ENCODE measurements at regions not wholly inside any gene's neighbourhood (a gene's known extent, or its start where the extent isn't known, plus 50 kb on each side); places are given as distances from the start of the nearest gene placed in this dataset.
"Not testable (repeated sequence)": the region's sequence is repeated elsewhere in the genome, so short reads cannot be mapped to it uniquely, and the experiment has no call there.

DNA sequence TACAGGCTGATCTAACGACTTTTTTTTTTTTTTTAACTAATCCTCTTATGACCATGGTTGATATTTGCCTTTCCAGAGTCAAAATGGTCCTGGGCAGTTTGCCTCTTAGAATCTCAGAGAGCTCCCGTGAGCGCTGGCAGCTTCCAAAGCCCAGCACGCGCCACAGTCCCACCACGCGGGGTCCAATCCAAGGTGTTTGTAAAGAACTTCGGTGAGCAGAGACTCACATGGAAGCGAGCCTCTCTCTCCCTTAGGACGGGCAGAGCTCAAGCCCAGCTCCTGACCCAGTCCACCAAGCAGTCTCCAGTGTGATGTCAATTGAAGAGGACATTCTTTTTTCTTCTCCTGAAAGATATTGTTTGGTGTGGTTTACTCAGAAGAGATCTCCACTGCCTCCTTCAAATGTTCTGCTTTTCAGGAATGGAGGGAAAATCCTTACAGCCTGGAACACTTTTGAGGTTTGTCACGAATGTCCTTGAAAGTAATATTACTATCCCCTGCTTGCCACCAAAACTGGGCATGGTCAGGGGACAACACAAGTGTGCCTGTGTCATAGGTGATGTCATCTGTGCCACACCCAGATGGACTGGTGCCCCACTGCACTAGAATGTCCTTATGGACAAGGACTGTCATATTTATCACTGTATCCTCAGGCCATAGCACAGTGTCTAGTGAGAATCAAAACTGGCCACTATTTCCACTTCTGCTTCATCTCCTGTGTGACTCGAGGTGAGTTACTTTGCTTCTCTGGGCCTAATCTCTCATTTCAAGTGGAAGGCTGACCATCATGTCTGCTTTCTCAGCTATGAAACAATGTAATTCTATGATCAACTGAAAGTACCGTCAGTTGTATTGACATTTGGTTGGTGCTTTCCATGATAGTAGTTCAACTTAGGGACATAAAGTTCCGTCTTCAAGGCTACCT is 97.4 kb upstream of the EDEM3 start:
- no peak for DNase-seq

DNA sequence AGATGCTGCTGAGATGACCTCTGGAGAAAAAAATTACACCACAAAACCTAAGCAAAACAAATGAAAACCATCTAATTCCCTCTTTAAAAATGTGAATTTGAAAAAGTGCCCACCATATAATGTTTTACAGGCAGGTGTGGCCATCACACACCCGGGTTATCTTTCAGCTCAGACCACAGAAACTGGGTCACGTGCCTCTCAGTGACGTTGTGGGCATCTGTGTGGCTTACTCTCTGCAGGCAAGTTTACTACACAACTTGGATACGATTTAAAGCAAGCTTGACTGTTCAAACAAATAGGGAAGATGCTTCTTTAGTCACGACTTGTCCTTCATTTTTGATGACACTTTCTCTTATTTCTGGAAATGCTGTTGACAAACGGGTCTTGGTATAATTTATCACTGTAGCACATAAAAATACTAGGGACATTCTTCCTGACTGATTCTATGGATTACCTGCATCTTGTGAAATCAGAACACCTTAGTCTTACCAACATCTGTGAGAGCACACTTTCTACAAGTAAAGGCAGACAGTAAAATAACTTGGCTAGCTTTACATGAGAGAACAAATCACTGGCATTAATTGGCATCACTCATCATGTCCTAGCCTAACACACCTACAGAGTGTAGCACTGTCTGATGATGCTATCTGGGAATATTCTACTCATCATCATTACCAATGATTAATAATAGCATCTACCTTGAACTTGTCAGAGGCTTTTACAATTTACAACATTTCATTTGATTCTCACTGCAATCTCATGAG is 89.3 kb upstream of the EDEM3 start:
- no peak for DNase-seq

DNA sequence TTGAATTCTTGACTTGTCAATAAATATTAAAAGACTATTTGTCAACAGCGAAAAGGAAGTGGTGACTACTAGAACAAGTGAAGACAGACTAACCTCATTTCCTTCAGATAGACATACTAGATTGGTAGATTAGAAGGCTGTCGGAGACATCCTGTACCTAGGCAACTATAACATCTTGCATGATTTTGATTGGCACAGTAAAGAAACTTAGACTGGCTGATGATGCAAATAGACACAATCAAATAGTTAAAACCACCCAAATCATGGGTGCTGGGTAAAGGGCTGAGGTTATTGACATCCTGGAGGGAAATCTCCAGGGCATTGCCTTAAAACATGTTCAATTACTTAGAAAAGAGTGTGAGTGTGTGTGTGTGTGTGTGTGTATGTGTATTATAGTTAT is 85.9 kb upstream of the EDEM3 start:
- peak in 1 of 2 donors; percentile 26 for DNase-seq

DNA sequence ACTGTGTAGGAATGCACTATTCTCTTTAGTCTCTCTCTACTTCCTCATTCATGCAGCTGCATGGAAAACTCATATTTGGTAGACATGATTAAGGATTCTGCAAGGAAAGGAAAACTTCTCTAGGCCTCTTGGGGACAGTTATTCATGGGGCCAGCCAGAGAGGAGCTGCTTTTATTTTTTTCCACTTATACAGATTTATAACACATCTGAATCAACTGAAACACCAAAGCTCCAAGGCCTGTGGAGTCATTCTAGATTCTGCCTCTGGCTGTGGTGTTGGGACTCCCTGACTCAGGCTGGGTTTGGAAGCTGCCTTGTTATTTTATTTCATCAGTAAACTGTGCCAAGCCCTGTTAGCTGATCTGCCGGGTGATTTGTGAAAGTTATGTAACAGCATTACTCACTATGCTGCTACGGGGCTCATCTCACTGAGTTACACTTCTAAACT is 83.9 kb upstream of the EDEM3 start:
- DNase-seq, result peak; percentile 15 to 32

DNA sequence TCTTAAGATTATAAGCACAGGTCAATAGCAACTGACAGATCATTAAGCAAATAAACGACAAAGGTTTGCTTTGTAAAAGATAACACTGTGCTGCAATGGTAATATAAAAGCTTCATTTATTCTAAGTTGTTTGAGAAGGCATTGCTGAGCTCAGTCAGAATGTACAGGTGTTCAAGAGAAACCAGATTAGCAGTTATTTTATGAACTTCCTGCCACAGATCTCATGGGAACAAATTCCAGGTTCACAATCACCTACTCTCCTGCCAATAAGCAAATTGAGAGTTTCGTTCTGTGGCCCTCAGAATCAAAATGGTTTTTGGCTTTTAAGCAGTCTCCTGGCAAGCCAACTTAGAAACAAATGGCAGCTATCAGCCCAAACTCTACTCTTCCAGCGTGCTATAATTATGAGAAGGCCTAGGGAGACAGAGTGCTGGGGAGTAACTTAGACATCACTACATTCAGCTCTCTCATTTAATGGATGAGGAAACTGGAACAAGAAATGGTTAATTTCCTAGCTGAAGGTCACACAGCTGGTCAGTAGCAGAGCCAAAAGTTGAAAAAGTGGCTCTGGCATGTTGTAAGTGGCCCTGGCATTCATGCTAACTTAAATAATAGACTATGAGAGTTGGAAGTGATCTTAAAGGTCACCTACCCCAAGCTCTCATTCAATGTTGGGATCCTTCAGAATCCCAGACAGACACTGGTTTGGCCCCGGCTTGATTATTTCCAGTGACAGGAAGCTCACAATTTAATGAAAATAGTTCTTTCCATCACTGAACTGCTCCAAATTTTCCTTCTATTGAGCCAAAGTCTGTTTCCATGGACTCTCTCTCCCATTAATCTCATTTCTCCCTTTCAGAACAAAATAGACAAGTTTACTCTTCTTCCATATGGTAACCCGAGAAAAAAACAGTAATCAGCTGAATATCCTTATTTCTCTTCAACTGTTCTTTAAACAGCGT is 82.6 kb upstream of the EDEM3 start:
- DNase-seq, result no peak

DNA sequence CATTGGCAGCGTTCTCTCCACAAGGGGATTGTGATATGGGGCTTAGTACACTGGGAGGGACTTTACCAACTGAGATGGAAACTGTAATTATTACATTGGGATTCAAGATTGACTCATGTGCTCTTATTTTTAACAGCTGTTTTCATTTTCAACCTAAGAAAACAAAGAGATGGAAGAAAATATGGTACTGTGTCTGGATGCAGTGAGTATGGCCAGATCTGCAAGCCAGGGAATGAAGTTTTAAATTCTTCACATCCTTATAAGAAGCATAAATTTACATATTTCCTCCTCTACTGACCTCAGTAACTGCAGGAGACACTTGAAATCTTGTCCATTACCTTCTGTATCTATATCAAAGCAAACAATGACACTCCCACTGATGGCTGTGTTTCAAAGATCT is 81.5 kb upstream of the EDEM3 start:
- no peak for DNase-seq

DNA sequence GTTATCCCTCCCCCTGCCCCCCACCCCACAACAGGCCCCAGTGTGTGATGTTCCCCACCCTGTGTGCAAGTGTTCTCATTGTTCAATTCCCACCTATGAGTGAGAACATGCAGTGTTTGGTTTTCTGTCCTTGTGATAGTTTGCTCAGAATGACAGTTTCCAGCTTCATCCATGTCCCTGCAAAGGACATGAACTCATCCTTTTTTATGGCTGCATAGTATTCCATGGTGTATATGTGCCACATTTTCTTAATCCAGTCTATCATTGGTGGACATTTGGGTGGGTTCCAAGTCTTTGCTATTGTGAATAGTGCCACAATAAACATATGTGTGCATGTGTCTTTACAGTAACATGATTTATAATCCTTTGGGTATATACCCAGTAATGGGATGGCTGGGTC is 79.3 kb upstream of the EDEM3 start:
- not testable (repeated sequence) for DNase-seq

DNA sequence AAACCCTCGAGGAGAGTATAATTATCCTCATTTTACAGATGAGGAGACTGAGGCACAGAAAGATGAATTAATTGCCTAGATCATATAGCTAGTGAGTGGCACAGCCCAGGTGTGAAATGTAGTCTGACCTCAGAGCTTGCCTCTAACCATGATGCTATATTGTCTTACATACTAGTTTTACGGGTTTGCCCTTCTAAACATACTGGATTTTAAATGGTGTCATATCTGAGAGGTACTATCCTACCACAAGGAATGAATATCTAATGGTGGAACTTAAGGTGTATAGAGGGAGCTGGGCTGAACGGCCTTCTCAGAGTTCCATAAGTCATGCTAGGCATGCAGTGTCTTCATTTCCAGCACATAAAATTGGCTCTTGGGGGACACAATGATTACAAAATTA is 77.9 kb upstream of the EDEM3 start:
- no peak for DNase-seq

DNA sequence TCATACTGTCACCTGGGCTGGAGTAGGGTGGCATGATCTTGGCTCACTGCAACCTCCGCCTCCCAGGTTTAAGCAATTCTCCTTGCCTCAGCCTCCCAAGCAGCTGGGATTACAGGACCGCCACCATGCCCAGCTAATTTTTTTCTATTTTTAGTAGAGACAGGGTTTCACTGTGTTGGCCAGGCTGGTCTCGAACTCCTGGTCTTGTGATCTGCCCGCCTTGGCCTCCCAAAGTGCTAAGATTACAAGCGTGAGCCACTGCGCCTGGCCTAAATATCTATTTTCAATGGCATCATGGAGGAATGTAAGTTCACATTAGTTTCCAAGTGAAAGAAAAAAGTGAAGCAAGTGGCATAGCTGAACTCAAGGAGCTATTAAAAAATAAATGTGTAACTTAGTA is 74.8 kb upstream of the EDEM3 start:
- DNase-seq, result not testable (repeated sequence)

DNA sequence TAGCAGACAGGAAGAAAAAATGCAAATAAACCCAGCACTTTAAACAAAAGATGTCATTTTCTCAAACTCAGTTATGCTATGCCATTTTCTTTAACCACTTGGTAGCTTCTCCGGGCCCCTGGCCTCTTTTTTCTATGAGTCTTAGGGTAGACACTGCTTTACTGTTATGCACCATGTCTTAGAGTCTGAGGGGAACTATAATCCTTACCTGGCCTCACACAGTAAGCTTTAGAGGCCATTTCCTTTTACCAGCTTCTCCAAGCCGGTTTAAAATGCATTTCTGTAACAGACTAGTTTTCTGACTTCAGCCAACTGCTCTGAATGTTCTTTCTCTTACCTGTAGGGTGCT is 73.7 kb upstream of the EDEM3 start:
- DNase-seq, result no peak

DNA sequence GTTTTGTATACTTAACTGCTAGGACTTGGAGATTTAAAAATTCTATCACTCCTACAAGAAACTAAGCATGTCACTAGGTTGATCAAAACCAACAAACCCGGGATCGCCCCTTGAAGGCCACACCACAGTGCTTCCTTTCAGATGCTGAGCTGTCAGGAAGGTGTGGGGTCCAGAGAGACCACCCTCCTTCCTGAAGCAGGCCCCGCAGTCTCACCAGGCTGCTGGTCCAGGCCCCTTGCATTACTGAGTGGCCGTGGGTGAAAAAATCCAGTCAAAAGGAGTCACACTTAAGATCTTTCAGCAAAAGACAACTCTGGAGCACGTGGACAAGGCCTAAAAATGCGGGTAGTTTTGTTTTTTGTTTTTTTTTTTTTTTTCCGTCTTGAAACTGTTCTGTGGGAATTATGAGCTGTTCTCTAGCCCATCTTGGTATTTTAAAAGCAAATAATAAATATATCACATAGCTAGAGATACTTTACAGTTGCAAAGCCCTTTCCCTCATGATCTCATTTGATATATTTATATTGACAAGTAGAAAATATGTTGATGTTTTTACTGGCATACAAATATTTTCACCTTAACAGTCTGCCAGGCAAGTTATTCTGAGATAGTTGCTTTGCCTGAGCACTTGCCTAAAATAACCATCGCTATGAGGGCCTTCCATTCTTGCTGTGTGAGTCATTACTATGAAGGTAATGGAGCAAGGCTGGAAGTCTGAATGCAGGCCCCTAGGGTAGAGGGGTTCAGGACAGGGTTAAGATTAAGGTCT is 73.1 kb upstream of the EDEM3 start:
- no peak for DNase-seq

DNA sequence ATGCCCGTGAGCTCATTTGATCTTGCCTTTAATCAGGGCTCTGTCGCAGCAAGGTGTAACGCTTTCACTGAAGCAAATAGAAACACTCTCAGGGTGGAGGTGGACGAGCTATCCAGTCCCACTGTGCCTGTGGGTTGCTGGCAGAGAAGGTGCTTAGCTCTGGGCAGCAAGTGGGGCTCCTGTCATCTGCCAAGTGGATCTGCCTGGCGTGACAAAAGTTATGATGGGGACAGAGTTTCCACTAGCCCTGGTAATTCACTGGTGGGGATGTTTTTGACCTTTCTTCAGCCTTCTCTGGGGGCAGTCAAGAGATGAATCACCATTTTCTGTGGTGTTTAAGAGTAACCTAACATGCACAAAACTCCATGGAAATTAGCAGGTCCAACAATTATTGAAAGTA is 71.3 kb upstream of the EDEM3 start:
- DNase-seq, result no peak

DNA sequence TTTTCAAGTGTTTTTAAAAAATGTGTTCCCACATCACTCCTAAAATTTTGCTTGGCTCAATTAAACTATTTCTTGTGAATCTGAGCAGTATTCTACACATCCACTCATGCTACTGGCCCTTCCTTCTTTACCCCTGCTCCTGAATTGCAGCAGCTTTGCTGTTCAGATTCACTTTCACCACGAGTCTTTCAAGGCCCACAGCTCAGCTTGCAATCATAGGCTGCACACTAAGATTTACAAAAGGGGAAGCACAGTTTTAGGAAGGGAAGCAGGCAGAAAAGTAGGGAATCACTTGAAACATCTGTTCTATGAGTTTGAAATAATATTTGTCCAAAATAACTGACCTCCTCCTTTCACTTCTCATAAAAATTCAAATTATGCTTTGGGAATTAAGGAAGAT is 70.9 kb upstream of the EDEM3 start:
- peak in 1 of 2 donors; percentile 23 for DNase-seq

DNA sequence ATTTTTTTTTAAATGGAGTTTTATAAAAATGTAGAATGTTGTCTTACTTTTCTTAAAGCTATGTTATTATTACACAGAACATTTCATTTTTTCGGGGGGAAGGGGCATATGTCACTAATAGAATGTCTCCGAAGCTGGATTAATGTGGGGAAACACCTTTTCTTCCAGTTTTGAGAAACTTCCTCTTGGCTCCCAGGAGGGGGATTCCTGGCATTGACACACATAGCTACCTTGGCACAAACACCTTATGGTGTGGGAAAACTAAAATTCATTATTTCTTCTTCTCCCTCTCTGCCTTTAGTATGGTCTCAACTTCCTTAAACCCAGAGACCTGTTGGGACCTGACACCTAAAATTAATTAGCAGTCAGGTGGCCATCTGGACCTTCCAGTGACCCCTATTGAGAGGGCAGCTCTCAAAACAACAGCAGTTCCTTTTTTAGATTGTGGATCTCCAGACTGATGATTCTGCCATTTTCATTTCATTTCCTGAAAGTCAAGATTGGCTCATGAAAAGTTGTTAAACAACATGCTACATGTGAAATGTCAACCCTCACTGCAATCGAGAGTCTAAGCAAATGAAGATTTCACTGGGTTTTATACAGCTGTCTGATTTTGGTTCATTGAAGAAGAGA is 70.1 kb upstream of the EDEM3 start:
- DNase-seq, result no peak

DNA sequence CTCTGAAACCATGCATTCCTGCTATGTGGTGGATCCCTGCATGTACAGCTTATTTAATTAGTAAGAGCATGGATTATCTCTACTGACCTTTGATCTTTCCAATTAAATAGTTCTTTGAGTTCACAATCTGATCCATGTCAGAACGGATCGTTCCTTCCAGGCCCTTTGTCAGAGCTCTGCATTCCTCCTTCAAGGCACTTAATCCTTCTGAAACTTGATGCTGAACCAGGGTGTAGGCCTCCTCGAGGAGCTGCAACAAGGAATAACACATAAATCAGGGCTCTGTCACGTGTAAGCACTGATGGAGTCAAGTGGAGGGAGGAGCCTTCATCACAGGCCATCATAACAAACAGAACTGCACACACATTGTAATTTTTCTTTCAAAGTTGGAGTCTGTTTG is 68.4 kb upstream of the EDEM3 start:
- DNase-seq, result no peak

DNA sequence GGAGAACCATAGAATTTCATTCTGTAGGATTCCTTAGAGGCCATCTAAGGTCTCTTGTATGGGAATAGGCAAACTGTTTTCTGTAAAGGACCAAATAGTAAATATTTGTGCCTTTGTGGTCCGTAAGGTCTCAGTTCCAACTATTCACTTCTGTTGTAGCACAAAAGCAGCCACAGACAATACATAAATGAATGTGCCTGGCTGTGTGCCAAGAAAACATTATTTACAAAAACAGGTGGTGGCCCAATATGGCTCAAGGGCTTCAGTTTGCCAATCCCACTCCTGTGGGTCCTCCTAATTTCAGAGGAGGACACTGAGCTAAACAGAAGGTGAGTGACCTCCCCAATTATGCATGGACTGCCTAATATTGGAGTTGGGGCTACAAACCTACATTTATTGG is 67.6 kb upstream of the EDEM3 start:
- no peak for DNase-seq

DNA sequence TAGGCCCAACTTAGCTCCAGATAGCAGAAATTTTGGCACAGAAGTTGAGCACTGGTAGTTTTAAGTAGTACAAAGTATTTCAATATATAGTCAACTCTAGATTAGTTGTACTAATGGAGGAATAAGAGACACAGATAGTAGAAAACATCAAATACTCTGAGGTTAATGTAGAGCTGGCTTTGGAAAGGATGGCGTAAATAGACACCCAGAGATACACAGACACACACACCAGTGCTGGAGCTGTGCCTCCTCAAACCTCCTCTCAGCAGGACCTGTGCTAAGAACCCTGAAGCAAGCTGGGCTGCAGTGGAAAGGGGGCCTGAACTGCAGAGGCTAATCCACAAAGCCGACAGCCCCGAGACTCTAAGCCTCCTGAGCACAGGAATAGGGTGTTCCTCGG is 67.0 kb upstream of the EDEM3 start:
- no peak for DNase-seq

DNA sequence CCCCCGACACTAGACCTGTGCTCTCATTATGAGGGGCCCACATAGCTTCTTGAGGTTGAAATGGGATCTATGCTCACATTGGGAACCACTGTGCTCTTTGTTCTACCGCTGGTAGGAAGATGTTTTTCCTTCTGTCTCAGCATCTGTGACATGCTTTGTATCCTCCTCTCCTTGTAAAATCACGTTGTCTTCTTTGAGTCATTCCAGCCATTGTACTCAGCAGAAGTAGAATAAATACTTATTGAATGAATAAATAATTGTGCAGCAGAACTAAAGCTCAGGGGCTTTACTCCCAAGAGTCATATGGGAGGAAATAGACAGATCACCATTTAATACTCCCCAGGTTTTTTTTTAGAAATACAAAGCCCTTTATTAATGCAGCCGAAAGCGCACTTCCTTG is 66.3 kb upstream of the EDEM3 start:
- DNase-seq, result no peak

DNA sequence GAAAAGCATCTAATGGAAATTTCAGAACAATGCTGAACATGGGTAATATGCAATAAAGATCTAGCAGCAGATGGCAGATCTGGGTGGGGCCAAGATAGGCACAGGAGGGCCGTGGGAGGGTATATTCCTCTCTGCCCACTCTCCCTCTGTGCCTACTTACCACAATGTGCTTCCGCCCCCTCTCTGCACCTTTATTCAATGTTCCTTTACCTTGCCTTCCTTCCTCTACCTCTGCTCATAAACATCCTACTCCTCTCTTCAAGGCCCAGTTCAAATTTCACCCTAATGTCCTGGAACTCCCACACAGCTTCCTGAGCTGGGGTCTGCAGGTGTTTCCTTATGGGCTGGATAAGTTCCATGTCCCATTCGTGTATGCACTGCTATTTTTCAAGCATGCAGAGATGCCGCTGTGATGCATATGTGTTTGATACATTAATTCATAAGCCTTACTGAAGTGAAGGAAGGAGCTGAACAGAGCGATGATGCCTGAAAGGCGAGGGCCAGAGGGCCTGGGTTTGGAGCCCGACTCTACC is 65.6 kb upstream of the EDEM3 start:
- DNase-seq, result no peak

DNA sequence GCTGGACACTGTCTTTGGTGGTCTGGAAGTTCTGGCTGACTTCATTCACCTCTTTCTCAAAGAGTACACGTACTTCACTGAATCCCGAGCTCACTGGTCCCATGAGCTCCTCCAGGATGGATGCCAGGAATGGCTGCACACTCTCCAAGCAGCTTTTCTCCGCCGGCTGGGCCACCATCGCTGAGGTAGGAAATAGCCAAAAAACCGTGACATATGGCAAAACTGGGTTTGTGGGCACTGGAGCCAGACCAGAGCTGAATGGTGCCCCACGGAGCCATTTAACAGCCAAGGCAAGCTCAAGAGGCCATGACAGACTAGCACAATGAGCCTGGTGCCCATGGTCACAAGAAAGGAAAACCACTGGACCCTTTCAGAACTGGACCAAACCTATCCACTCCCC is 64.0 kb upstream of the EDEM3 start:
- DNase-seq, result no peak

DNA sequence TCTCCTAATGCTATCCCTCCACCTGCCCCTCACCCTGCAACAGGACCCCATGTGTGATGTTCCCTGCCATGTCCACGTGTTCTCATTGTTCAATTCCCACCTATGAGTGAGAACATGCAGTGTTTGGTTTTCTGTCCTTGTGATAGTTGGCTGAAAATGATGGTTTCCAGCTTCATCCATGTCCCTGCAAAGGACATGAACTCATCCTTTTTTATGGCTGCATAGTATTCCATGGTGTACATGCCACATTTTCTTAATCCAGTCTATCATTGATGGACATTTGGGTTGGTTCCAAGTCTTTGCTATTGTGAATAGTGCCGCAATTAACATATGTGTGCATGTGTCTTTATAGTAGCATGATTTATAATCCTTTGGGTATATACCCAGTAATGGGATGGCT is 62.3 kb upstream of the EDEM3 start:
- DNase-seq, result not testable (repeated sequence)

Measured in bone marrow (tissue), 2 donors.